T-helper 1 cell treated with Interleukin-12 subunit alpha and Interleukin-12 subunit beta and Interleukin-4 antibody, amounts not matched to agents 30 ng/mL and 1 ng/mL, for 36 hours (primary cell): ENCODE measurements at regions not wholly inside any gene's neighbourhood (a gene's known extent, or its start where the extent isn't known, plus 50 kb on each side); places are given as distances from the start of the nearest gene placed in this dataset.
"Not testable (repeated sequence)": the region's sequence is repeated elsewhere in the genome, so short reads cannot be mapped to it uniquely, and the experiment has no call there.

ENCODE experiments used
- intact Hi-C: fragments of 100-400 bp; cut with micrococcal nuclease; formaldehyde crosslinking; loops from one replicate; pipeline ENCODE4 v1.15.1; 2024

GRCh38 chr3:74282202-74282601, 332.3 kb downstream of the CNTN3 start:
- intact Hi-C loops, result no loop called here

DNA sequence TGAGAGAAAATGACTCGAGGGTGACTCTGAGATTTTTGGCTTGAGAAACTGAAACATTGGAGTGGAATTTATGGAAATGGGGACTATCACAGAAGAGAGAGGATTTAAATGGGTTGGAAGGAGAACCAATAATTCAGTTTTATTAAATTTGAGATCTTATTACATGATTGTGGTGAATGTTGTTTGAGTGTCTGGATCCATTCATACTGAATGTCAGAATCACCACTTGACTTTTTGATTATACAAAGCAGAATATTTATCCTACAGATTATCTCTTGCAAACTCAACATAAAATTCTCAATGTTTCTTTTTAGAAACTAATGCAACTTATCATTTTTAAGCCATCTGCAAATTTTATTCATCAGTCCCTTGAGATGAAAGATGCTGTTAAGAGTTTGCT, 332.8 kb downstream of the CNTN3 start:
- intact Hi-C loops, result no loop called here

DNA sequence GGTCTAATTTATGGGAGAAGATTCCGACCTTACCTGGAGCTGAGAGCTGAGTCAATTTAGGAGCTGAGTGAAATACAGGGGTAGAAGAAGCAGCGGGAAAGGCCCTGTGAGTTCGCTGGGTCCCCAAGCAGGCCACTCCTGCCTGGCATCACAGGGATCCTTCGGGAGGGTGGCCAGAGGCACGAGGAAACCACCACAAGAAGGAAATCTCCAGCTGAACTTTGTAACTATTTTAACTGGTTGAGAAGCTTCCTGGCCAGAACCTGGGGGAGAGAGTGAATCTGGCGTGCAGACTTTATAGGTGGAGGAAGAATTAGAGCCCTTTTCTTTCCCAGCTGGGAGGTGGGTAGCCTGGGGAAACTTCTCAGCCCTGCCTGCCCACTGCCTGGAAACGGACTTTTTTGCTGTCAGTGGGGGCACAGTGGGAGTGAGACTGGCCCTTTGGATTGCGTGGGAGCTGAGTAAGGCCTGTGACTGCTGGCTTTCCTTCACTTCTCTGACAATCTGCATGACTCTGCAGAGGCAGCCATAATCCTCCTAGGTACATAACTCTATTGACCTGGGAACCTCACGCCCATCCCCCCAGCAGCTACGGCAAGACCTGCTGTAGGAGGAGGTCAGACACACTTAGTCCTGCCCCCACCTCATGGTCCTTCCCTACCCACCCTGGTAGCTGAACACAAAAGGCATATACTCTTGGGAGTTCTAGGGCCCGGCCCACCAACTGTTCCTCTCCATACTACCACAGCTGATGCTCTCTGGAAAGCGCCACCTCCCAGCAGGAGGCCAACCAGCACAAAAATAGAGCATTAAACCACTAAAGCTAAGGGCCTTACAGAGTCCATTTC, 340.7 kb downstream of the CNTN3 start:
- intact Hi-C loops, result no loop called here

DNA sequence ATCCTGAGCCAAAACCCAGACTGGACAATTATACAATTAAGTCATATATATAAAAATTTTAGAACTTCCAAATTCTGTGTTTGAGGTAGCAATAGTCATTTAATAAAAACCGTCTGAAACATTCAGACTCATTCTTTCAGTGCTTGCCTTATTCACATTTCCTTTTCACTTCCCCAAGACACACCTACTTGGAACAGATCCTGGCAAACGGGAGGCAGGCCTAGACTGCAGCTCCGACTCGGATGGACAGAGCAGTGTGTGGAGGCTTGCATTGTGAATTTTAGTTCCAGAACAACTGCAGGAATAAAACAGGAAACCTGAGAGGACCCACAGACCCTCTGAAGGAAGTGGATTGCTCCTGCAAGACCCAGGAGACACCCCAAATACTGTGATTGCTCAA, 341.4 kb downstream of the CNTN3 start:
- intact Hi-C loops, result no loop called here

DNA sequence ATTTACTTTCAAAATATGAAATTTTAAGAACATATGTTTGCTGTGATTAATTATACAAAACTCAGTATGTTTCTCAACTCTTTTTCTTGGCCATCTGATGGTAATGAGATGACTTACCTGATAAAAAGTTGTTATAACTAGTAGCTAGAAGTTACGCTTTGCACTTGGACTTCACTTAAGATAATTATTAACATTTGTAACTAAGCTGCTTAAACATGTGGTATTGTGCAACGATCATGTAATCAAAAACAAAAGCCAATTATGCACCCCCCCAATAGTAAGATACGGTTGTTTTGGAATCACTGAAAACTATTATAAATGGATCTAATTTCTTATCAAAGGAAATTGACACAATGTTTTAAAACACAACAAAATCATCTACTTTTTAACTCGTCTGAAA, 342.9 kb downstream of the CNTN3 start:
- intact Hi-C loops, result no loop called here

DNA sequence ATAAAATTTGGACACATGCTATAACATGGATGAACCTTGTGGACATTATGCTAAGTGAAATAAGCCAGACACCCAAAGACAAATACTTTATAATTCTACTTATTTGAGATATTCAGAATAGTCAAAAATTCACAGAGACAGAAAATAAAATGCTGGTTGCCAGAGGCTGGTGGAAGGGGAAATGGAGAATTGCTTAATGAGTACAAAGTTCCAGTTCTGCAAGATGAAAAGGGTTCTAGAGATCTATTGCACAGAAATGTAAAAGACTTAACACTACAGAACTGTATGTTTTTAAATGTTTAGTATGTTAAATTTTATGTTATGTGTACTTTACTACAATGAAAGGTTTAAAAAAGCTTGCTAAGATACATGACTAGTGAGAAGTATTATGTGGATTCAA, 344.8 kb downstream of the CNTN3 start:
- intact Hi-C loops, result loop anchor here (5.0 kb wide), 1 partner anchor 903 kb away; no protein-coding TSS in a partner anchor

DNA sequence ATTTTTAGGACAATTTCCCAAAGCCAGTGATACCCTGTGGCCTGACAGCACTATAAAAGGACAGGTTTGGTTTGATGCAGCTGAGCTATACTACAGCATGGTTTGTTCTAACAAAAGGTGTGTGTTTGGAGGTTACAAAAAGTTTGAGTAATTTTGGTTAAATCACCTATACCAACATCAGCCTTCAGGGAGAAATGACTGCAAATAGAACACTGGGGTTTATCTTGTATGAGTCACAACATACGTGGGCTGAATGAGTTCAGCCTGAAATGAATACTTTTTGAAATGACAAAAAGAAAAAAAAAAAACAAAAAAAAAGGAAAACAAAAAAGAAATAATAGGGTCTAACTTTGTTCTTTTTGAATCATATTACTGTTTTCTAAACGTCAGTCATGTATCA, 345.7 kb downstream of the CNTN3 start:
- intact Hi-C loops, result loop anchor here (5.0 kb wide), 1 partner anchor 904 kb away; no protein-coding TSS in a partner anchor

- intact Hi-C loops, result loop anchor here (5.0 kb wide), 1 partner anchor 905 kb away; no protein-coding TSS in a partner anchor
Measured at GRCh38 chr3:74267588-74268184, 346.8 kb downstream of the CNTN3 start.

DNA sequence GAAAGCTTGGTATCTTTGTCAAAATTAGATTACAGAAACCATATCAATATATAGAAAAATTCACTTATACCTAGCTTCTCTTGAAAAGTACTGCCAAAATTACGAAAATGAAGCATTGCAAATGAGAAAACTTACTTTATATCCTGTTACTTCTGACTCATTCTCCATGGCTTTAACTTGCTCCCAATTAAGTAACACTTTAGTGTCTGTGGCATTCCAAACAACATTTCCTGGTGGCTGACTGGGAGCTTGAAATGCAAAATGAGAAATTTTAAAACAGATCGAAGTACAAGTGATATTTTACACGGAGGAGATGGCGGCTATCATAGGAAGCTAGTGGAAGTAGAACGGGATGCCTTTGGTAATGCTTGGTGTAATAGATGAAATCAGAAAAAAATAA, 347.3 kb downstream of the CNTN3 start:
- intact Hi-C loops, result loop anchor here (5.0 kb wide), 1 partner anchor 905 kb away; no protein-coding TSS in a partner anchor

GRCh38 chr3:74265069-74265468, 349.4 kb downstream of the CNTN3 start:
- intact Hi-C loops, result loop anchor here (5.0 kb wide), 1 partner anchor 907 kb away; no protein-coding TSS in a partner anchor

GRCh38 chr3:74263031-74263430, 351.4 kb downstream of the CNTN3 start:
- intact Hi-C loops, result no loop called here

DNA sequence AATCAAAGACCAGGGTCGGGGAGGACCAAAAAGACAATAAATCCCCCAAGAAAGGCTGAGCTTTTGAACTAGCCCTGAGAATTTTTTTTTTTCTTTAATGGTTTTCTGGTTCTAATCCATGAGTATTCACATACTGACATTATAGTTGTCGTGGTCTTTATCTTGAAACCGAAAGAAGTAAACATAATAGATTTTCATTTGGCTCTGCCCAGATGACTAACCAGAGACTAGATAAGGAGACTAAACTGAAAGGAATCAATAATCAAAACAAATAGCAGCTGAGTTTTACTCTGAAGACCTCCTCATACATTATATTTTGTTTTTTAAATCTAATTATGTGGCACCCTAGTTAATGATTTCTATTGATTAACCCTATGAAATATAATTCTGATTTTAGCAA, 381.4 kb downstream of the CNTN3 start:
- intact Hi-C loops, result no loop called here

- intact Hi-C loops, result no loop called here
Measured at GRCh38 chr3:74217467-74217866, 397.0 kb downstream of the CNTN3 start.

DNA sequence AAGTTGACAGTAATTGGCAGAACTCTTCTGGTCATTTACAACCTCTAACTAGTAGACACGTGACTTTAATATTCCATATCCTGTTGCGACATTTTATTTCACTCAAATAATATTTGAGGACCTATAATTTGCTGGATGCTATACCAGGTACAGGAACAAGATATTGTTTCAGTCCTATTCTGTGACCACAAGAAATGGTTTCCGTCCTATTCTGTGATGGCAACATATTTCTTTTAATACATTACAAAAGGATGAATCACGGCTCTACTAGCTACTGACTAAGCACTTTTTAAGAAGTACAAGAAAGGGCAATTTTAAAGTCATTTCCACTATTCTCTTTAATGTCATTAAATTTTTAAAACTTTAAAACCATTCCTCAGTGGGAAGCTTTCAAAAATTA, 400.2 kb downstream of the CNTN3 start:
- intact Hi-C loops, result no loop called here

DNA sequence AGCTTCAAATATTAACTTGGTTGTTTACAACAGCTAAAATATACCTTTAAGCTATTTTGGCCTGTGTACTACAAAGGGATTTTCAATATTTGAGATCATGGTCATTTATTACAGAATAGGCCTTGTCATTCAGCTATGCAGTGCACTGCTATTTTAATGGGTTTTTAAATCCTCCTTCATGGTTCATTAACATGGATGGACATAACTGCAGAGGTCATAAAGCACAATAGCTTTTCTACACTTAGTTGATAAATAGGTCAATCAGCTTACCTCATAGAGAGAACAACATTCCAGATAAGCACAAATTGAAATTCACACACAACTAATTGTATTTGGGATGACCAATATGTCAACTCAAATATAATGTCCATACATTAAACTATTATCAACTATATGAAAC, 403.7 kb downstream of the CNTN3 start:
- intact Hi-C loops, result no loop called here

DNA sequence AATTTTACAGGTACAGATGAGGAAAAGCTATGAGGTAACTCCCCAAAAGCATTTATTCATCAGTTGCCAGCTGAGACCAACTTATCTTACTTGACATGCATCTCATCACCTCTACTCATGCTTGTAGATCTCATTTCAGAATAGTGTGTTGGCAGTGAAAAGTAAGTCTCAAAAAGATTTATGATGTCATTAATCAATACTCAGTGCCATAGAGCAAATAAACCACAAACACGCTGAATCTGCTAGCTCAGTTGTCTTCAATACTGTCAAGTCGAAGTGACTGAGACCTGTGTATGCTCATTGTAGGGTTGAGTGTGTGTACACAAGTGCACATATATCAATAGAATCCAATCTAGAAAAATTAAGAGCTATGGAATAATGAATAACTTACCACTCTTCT, 413.5 kb downstream of the CNTN3 start:
- intact Hi-C loops, result no loop called here

- intact Hi-C loops, result not testable (repeated sequence)
Measured at GRCh38 chr3:74178664-74179063, 435.8 kb downstream of the CNTN3 start.

DNA sequence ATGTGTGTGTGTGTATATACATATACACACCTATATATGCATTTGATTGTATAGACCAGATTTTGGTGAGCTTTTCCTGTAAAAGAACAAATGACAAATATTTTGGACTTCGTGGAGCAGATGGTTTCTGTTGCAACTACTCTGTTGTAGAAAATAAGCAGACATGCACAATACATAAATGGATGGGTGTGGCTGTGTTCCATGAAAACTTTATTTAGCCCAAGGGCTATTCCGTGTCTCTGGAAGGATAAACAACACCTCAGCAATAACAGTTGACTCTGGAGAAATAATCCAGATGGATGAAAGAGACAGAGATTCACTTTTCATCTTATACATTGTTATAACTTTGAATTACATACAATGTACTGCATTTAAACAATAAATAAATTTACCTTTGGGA, 441.4 kb downstream of the CNTN3 start:
- intact Hi-C loops, result no loop called here

DNA sequence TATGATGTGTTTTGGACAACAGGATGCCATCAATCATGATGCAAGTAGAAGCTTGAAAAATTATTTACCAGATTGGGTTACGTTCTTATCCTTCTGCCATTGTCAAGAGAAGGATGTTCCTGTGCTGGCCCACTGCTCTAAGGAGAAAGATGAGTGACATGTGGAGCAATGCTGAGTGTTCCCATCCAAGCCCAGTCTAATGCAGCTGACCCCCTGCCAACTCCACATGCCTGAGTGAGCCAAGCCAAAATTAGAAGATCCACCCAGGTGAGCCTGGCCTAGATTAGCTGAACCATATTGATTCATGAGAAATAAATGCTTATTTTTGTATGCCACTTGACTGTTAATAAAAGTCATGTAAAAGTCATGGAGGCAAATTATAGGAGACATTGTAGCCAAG, 446.5 kb downstream of the CNTN3 start:
- intact Hi-C loops, result no loop called here

DNA sequence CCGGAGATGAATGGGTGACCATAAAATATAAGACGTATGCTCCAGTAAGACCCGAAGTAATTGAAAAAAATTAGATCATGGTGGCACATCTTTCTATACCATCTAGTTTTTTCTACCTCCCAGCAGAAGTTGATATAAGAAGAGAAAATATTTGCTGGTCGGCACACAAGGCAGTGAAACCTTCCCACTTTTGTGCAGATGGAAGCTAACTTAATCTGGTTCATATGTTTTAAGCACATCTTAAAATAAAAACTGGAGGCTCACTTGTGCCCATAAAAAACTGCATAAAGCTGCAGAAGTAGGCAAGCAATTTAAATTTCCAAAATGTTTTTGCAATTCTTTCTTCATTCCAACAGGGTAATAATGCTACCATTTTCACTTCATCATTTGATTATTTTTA, 449.2 kb downstream of the CNTN3 start:
- intact Hi-C loops, result no loop called here

- intact Hi-C loops, result no loop called here
Measured at GRCh38 chr3:74149466-74149865, 465.0 kb downstream of the CNTN3 start.

GRCh38 chr3:74145277-74145676, 469.2 kb downstream of the CNTN3 start:
- intact Hi-C loops, result no loop called here

DNA sequence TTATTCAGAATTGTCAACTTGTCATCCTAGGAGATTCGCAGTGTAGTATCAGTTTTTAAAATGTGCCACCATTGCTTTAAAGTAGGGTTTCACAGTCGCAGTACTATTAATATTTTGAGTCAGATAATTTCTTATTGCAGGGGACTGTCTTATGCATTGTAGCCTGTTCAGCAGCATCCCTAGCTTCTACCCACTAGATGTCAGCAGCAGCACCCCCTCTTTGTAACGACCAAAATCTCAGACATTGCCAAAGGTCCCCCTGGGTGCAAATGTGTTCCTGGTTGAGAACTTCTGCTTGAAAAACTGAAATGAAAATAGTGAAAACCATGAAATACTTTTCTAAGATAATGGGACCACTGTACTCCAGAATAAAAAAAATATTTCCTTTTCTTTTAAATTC, 474.8 kb downstream of the CNTN3 start:
- intact Hi-C loops, result no loop called here
